ENCODE measurements at regions not wholly inside any gene's neighbourhood (a gene's known extent, or its start where the extent isn't known, plus 50 kb on each side); places are given as distances from the start of the nearest gene placed in this dataset.
"Not testable (repeated sequence)": the region's sequence is repeated elsewhere in the genome, so short reads cannot be mapped to it uniquely, and the experiment has no call there.

GRCh38 chr6:48998574-48998973 lies 464.5 kb downstream of the MMUT start:
- Mint-ChIP-seq H3K4me1 (no peaks in the 10 kb centered on the region), H3K36me3 (no peaks in the 10 kb centered on the region), H3K4me3 (no peak overlapping the region), H3K27me3 (no peaks in the 10 kb centered on the region), H3K27ac (no peak overlapping the region), H3K9me3 (peaks cover 0 to 19% (median 2%) of the 10 kb centered on the region in 9 donors)
- POLR2A ChIA-PET: no interaction called here
- ATAC-seq (no peak), DNase-seq (no peak)

- Mint-ChIP-seq H3K27ac (no peak overlapping the region), H3K27me3 (no peaks in the 10 kb centered on the region), H3K9me3 (peaks cover 0 to 22% (median 5%) of the 10 kb centered on the region in 9 donors), H3K4me1 (no peaks in the 10 kb centered on the region), H3K4me3 (no peak overlapping the region), H3K36me3 (no peaks in the 10 kb centered on the region)
- no peak for DNase-seq
- POLR2A ChIA-PET: no interaction called here
- ATAC-seq: no peak
Observed at GRCh38 chr6:48996461-48997119, 466.5 kb downstream of the MMUT start.

GRCh38 chr6:48994811-48995210 lies 468.2 kb downstream of the MMUT start:
- no peaks in the 10 kb centered on the region for H3K36me3 Mint-ChIP-seq
- ATAC-seq: no peak
- no peak for DNase-seq
- no peak overlapping the region for H3K27ac Mint-ChIP-seq
- POLR2A ChIA-PET: no interaction called here
- H3K9me3 Mint-ChIP-seq: peaks cover 0 to 32% (median 5%) of the 10 kb centered on the region in 9 donors
- H3K4me3 Mint-ChIP-seq: no peak overlapping the region
- H3K4me1 Mint-ChIP-seq: no peaks in the 10 kb centered on the region
- H3K27me3 Mint-ChIP-seq: no peaks in the 10 kb centered on the region

GRCh38 chr6:48990739-48991138 lies 472.3 kb downstream of the MMUT start:
- Mint-ChIP-seq H3K4me1 (no peaks in the 10 kb centered on the region), H3K4me3 (no peak overlapping the region), H3K27me3 (no peaks in the 10 kb centered on the region), H3K27ac (no peak overlapping the region), H3K36me3 (no peaks in the 10 kb centered on the region), H3K9me3 (peaks cover 0 to 19% (median 10%) of the 10 kb centered on the region in 9 donors)
- POLR2A ChIA-PET: no interaction called here
- DNase-seq (no peak), ATAC-seq (no peak)

- POLR2A ChIA-PET: no interaction called here
Observed at GRCh38 chr6:48986845-48987244, 476.2 kb downstream of the MMUT start.

GRCh38 chr6:48986105-48986504 lies 476.9 kb downstream of the MMUT start:
- Mint-ChIP-seq H3K36me3 (no peaks in the 10 kb centered on the region), H3K4me3 (no peak overlapping the region), H3K27ac (no peak overlapping the region), H3K9me3 (peaks cover 0 to 15% (median 9%) of the 10 kb centered on the region in 9 donors), H3K27me3 (no peaks in the 10 kb centered on the region), H3K4me1 (no peaks in the 10 kb centered on the region)
- POLR2A ChIA-PET: no interaction called here
- DNase-seq: no peak
- ATAC-seq: no peak

More at GRCh38 chr6:48986845-48987244, 476.2 kb downstream of the MMUT start:
- Mint-ChIP-seq H3K4me3 (no peak overlapping the region), H3K27ac (no peak overlapping the region), H3K27me3 (no peaks in the 10 kb centered on the region), H3K9me3 (peaks cover 0 to 15% (median 11%) of the 10 kb centered on the region in 9 donors), H3K4me1 (no peaks in the 10 kb centered on the region), H3K36me3 (no peaks in the 10 kb centered on the region)
- no peak for DNase-seq
- ATAC-seq: no peak

- Mint-ChIP-seq H3K36me3 (no peaks in the 10 kb centered on the region), H3K27me3 (no peaks in the 10 kb centered on the region), H3K27ac (no peak overlapping the region)
Observed at GRCh38 chr6:48985025-48985424, 478.0 kb downstream of the MMUT start.

GRCh38 chr6:48983968-48984367 lies 479.1 kb downstream of the MMUT start:
- H3K27ac Mint-ChIP-seq, H3K27me3 Mint-ChIP-seq, H3K36me3 Mint-ChIP-seq, POLR2A ChIA-PET, H3K4me3 Mint-ChIP-seq, H3K4me1 Mint-ChIP-seq, ATAC-seq, DNase-seq: not testable (repeated sequence)
- peaks cover 0 to 12% (median 4%) of the 10 kb centered on the region in 9 donors for H3K9me3 Mint-ChIP-seq

More at GRCh38 chr6:48985025-48985424, 478.0 kb downstream of the MMUT start:
- no peak for ATAC-seq
- Mint-ChIP-seq H3K4me1 (no peaks in the 10 kb centered on the region), H3K4me3 (no peak overlapping the region), H3K9me3 (peaks cover 0 to 15% (median 7%) of the 10 kb centered on the region in 9 donors)
- POLR2A ChIA-PET: no interaction called here
- DNase-seq: no peak

- DNase-seq (no peak), ATAC-seq (no peak)
- Mint-ChIP-seq H3K9me3 (peaks cover 0 to 15% (median 4%) of the 10 kb centered on the region in 9 donors), H3K4me3 (no peak overlapping the region), H3K27me3 (no peaks in the 10 kb centered on the region), H3K27ac (no peak overlapping the region), H3K36me3 (no peaks in the 10 kb centered on the region), H3K4me1 (no peaks in the 10 kb centered on the region)
- POLR2A ChIA-PET: no interaction called here
Observed at GRCh38 chr6:48983377-48983776, 479.7 kb downstream of the MMUT start.

- H3K4me1 Mint-ChIP-seq: no peaks in the 10 kb centered on the region
Observed at GRCh38 chr6:48979806-48980205, 483.2 kb downstream of the MMUT start.

GRCh38 chr6:48979085-48979484 lies 484.0 kb downstream of the MMUT start:
- ATAC-seq (no peak), DNase-seq (no peak)
- Mint-ChIP-seq H3K27me3 (no peaks in the 10 kb centered on the region), H3K9me3 (peaks cover 0 to 11% (median 0%) of the 10 kb centered on the region in 9 donors), H3K27ac (no peak overlapping the region), H3K36me3 (no peaks in the 10 kb centered on the region), H3K4me1 (no peaks in the 10 kb centered on the region), H3K4me3 (no peak overlapping the region)
- POLR2A ChIA-PET: no interaction called here

More at GRCh38 chr6:48979806-48980205, 483.2 kb downstream of the MMUT start:
- ATAC-seq: no peak
- Mint-ChIP-seq H3K27me3 (no peaks in the 10 kb centered on the region), H3K4me3 (no peak overlapping the region), H3K36me3 (no peaks in the 10 kb centered on the region), H3K27ac (no peak overlapping the region), H3K9me3 (peaks cover 0 to 11% (median 0%) of the 10 kb centered on the region in 9 donors)
- POLR2A ChIA-PET: no interaction called here
- no peak for DNase-seq

- H3K4me3 Mint-ChIP-seq: no peak overlapping the region
- ATAC-seq (no peak), DNase-seq (no peak)
- no peaks in the 10 kb centered on the region for H3K36me3 Mint-ChIP-seq
- POLR2A ChIA-PET: no interaction called here
- no peaks in the 10 kb centered on the region for H3K27me3 Mint-ChIP-seq
- peaks cover 0 to 11% (median 0%) of the 10 kb centered on the region in 9 donors for H3K9me3 Mint-ChIP-seq
- H3K4me1 Mint-ChIP-seq: no peaks in the 10 kb centered on the region
- H3K27ac Mint-ChIP-seq: no peak overlapping the region
Observed at GRCh38 chr6:48978016-48978415, 485.0 kb downstream of the MMUT start.

GRCh38 chr6:48977573-48977972 lies 485.5 kb downstream of the MMUT start:
- H3K4me3 Mint-ChIP-seq: no peak overlapping the region
- DNase-seq: no peak

GRCh38 chr6:48973491-48973890 lies 489.6 kb downstream of the MMUT start:
- Mint-ChIP-seq H3K27me3 (no peaks in the 10 kb centered on the region), H3K36me3 (no peaks in the 10 kb centered on the region), H3K9me3 (peaks cover 0 to 14% (median 2%) of the 10 kb centered on the region in 9 donors), H3K4me3 (no peak overlapping the region), H3K27ac (no peak overlapping the region), H3K4me1 (no peaks in the 10 kb centered on the region)
- DNase-seq (no peak), ATAC-seq (no peak)
- POLR2A ChIA-PET: no interaction called here

More at GRCh38 chr6:48977573-48977972, 485.5 kb downstream of the MMUT start:
- POLR2A ChIA-PET: no interaction called here
- Mint-ChIP-seq H3K9me3 (peaks cover 0 to 7% (median 0%) of the 10 kb centered on the region in 9 donors), H3K27ac (no peak overlapping the region), H3K27me3 (no peaks in the 10 kb centered on the region), H3K4me1 (no peaks in the 10 kb centered on the region), H3K36me3 (no peaks in the 10 kb centered on the region)
- ATAC-seq: no peak

All from naive thymus-derived CD8-positive, alpha-beta T cell (primary cell).